ENCODE measurements at regions not wholly inside any gene's neighbourhood (a gene's known extent, or its start where the extent isn't known, plus 50 kb on each side); places are given as distances from the start of the nearest gene placed in this dataset.

DNA sequence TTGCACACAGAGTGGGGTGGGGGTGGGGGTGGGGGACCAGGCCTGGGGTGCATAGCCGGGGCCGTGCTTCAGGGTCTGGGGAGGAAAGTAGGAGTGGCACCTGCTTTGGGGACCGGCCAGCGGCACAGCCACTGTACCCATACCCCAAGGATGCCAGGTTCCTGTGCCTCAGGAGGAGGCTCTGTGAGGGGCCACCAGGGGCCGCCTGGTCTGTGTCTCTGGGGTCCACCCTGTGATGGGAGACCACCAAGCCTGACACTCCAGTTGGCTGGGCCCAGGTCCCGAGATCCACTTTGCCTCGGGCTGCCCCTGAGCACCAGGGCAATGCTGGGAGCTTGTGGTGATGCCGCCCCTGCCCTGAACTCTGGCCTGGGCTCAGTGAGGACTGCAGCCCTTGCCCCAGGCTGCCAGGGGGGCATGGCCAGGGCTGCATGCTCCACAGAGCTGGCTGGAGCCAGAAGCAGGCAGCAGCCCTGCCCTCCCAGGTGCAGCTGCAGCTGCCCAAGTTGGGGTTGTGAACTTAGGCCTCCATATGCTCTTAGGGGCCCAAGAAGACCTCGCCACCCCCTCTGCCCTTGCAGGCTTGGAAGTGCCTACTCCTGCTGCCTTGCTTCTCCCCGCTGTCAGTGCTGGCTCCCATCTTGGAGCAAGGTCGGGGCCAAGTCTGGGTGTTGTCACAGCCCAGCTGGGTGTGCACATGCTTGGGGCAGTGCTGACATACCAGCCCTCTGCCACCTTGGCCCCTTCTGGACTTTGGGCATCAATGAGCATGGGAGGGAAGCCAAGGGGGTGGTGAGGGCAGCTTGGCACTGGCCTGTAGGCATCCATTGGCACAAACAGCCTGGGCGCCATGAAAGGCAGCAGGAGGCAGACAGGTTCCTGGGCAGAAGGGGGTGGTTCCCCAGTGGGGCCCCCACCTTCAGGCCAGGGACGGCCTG, 123.3 kb upstream of the THY1 start:
- TF ChIP-seq, protein P1, sequence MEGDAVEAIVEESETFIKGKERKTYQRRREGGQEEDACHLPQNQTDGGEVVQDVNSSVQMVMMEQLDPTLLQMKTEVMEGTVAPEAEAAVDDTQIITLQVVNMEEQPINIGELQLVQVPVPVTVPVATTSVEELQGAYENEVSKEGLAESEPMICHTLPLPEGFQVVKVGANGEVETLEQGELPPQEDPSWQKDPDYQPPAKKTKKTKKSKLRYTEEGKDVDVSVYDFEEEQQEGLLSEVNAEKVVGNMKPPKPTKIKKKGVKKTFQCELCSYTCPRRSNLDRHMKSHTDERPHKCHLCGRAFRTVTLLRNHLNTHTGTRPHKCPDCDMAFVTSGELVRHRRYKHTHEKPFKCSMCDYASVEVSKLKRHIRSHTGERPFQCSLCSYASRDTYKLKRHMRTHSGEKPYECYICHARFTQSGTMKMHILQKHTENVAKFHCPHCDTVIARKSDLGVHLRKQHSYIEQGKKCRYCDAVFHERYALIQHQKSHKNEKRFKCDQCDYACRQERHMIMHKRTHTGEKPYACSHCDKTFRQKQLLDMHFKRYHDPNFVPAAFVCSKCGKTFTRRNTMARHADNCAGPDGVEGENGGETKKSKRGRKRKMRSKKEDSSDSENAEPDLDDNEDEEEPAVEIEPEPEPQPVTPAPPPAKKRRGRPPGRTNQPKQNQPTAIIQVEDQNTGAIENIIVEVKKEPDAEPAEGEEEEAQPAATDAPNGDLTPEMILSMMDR (IDR thresholded peaks at IDR 0.05; ENCODE audit: borderline replicate concordance, extremely low read depth, low read length, poor library complexity, severe bottlenecking): no peak
- no peak for TF ChIP-seq EZH2 (IDR thresholded peaks at IDR 0.05; ENCODE audit: borderline replicate concordance, low read depth, low read length, severe bottlenecking)
